ENCODE measurements at regions not wholly inside any gene's neighbourhood (a gene's known extent, or its start where the extent isn't known, plus 50 kb on each side); places are given as distances from the start of the nearest gene placed in this dataset.

GRCh38 chr3:104989878-104990277 is 376.8 kb upstream of the ALCAM start:
- no peak for DNase-seq (ENCODE audit: low read depth in 2 of 2)

DNA sequence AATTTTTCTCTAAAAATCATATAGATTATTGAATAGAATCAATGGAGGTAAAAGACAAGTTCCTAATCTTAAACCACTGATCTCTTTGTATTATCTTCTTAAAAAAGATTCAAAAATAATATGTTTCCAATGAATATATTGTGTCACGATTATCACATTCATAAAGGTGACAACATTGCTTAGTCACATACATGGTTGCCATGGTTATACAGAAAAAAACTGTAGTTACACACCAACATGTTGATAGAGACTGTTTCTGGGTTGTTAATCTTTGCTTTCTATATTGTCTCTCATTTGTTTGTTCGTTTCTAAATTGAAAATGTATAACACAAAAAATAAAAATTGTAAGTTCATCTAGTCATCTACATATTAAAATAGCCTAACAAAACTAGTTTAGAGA is 376.0 kb upstream of the ALCAM start:
- DNase-seq (ENCODE audit: low read depth in 2 of 2), result no peak

- DNase-seq (ENCODE audit: low read depth in 2 of 2), result no peak
These were observed 374.0 kb upstream of the ALCAM start for GRCh38 chr3:104992676-104993075.

GRCh38 chr3:105006164-105006563 is 360.5 kb upstream of the ALCAM start:
- no peak for DNase-seq (ENCODE audit: low read depth in 2 of 2)

DNA sequence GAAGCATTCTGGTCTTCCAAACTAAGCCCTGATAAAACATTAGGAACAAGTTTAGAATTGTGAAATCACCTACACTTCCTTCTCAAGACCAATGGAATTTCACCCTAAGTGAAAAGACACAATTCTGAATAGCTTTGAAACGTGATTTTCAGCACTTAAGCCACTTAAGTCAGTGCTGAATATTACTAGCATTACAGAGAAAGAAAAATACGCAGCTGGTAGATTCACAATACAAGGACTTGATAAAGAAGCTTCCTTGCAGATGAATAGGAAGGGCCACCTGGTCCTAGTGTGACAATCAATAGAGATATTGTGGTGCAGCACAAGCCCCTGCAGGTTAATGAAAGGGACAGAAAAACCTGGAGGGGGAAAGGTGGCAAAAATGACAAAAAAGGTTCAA is 353.1 kb upstream of the ALCAM start:
- DNase-seq (ENCODE audit: low read depth in 2 of 2), result no peak

DNA sequence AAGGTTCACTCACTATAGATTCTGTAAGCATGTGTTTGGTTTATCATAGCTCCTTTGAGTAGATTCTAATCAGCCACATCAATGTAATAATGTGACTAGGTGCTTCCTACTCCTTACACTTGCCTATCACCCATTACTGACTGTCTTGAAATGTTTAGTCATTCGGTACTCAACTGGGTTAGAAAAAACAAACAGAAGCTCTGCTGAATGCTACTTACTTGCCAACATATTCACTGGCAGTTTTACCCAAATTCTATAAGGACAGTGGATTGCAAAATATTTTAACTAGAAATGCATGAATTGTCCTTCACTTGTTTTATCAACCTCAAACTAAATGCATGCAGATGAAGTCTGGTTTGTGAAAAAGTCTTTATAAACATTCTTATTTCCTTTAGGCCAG is 352.1 kb upstream of the ALCAM start:
- DNase-seq (ENCODE audit: low read depth in 2 of 2), result no peak

- DNase-seq (ENCODE audit: low read depth in 2 of 2), result no peak
These were observed 343.9 kb upstream of the ALCAM start for GRCh38 chr3:105022813-105023212.

- no peak for DNase-seq (ENCODE audit: low read depth in 2 of 2)
These were observed 336.5 kb upstream of the ALCAM start for GRCh38 chr3:105030211-105030610.

GRCh38 chr3:105032541-105032940 is 334.2 kb upstream of the ALCAM start:
- no peak for DNase-seq (ENCODE audit: low read depth in 2 of 2)

- DNase-seq (ENCODE audit: low read depth in 2 of 2), result no peak
These were observed 333.6 kb upstream of the ALCAM start for GRCh38 chr3:105033081-105033480.

- no peak for DNase-seq (ENCODE audit: low read depth in 2 of 2)
These were observed 327.7 kb upstream of the ALCAM start for GRCh38 chr3:105039004-105039403.

DNA sequence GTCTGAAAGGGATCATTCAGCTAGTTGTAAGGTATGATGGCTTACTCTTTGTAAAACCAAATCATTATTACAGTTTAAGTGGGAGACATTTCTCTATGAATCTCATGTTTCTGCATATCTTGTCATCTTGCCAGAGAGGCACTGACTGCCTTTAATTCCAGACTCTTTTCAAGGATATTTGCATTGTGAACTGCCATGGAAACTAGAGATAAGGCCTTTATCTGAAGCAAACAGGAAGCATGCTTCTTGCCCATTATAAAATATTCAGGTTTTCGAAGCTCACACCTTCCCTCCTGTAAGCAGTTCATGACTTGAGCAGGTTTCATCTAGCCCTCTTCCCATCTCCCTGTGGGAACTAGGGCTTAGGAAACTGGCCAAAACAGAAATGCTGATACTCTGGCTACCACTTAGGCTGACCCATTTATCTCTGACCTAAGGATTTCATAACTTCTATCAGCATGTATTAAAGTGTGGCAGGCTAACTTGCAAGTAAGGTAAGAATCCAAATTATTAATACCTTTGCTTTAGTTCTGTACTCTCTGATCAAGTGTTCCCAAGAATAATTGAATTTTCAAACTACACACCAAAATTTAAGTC is 326.6 kb upstream of the ALCAM start:
- no peak for DNase-seq (ENCODE audit: low read depth in 2 of 2)

GRCh38 chr3:105042586-105042985 is 324.1 kb upstream of the ALCAM start:
- DNase-seq (ENCODE audit: low read depth in 2 of 2), result no peak

- DNase-seq (ENCODE audit: low read depth in 2 of 2), result no peak
These were observed 315.6 kb upstream of the ALCAM start for GRCh38 chr3:105051111-105051510.

GRCh38 chr3:105051972-105052371 is 314.7 kb upstream of the ALCAM start:
- no peak for DNase-seq (ENCODE audit: low read depth in 2 of 2)

DNA sequence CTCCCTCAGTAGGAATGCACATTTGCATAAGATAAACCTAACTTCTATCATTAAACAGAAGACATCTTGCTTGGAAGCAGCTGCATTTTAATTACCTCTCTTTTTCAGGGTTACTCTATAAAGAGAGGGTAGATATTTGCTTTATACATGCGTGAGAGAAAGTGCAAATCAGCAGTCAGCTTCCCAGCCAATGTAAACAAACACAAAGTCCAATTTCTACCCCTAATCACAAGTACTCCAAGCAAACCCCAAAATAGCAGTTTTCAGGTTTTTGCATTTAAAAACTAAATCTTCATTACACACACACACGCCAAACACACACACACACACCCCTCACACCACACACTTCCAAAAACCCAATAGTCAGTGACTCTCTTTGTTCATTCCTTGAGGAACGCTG is 303.9 kb upstream of the ALCAM start:
- DNase-seq (ENCODE audit: low read depth in 2 of 2), result no peak

GRCh38 chr3:105065895-105066839 is 300.5 kb upstream of the ALCAM start:
- no peak for DNase-seq (ENCODE audit: low read depth in 2 of 2)

DNA sequence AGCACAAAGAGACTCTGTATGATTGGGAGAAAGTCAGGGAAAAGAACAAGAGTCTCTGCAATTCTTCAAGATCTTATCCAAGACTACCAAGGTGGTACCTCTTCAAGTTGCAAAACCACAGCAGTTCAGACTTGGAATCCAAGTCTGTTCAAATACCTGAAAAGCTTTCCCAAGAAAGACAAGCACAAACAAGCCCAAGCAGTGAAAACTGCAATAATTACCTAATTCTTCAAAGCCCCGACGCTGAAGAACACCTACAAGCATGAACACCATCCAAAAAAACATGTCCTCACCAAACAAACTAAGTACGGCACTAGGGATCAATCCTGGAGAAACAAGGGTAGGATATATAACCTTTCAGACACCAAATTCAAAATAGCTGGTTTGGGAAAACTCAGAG is 299.3 kb upstream of the ALCAM start:
- DNase-seq (ENCODE audit: low read depth in 2 of 2), result no peak

GRCh38 chr3:105077060-105077822 is 289.5 kb upstream of the ALCAM start:
- DNase-seq (ENCODE audit: low read depth in 2 of 2), result no peak

GRCh38 chr3:105083945-105084344 is 282.8 kb upstream of the ALCAM start:
- no peak for DNase-seq (ENCODE audit: low read depth in 2 of 2)

DNA sequence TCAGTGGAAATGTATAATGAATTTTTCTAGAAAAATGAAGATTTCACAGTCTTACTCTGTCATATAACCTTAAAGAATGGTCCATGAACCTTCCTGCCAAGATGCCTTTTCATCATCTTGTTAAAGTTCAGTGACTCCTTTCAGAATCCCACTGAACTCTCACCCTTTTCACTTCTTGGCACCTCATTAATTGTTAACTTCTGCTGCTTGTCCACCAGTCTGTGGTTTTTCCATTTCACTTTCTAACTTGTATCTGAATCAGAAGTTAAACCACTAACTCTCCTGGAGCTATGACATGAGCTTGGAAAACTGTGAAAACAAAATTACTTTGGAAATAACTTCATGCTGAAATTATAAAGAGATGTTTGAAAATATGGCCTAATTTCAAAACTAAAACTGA is 281.2 kb upstream of the ALCAM start:
- DNase-seq (ENCODE audit: low read depth in 2 of 2), result no peak

DNA sequence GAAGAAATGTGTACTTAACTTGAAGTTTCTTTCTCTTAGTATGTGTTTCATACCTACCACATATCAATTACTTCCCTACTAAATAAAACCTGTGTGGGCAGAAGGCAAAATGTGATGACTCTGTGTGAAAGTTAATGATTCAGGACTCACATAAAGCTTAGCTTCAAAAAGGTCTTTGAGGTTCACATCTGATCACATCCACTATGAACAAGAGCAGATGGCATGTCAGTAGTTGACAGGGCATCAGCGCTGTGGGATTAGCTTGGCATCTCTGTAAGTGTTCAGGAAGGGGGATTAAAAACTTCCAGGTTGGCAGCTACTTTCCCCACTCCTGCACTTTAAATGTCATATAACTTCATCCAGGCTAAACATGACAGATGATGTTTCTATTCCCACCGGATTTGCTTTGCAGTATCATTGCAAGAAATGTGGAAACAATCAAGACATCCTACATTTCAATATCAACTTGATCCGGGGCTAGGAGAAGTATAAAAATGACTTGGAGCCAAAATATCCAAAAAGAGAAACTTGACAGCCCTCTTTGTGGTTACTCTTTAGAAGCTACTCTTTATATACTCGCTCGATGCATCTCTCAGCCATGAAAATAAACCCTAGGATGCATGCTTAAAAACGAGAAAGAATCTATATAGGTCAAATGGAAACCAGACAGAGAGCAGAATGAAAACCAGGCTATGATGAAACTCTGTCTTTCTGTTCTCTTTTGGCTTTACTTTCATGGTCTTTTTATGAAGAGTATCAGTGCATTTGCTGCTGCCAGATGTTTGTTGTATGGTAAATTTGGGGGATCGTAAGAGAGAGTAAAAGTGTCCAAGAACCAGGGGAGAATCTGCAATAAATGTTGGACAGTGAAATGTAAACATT is 273.1 kb upstream of the ALCAM start:
- DNase-seq (ENCODE audit: low read depth in 2 of 2), result no peak
